Activated CD4-positive, alpha-beta T cell treated with anti-CD3 and anti-CD28 coated beads for 48 hours (primary cell): ENCODE measurements at regions not wholly inside any gene's neighbourhood (a gene's known extent, or its start where the extent isn't known, plus 50 kb on each side); places are given as distances from the start of the nearest gene placed in this dataset.

Experiments
- DNase-seq: peaks from one replicate; pipeline ENCODE4 v3.0.0-alpha.2; 2020

GRCh38 chr2:195395362-195395761 is 261.7 kb upstream of the SLC39A10 start:
- no peak for DNase-seq

- DNase-seq, result no peak
These were observed 264.3 kb upstream of the SLC39A10 start for GRCh38 chr2:195392446-195393336.

DNA sequence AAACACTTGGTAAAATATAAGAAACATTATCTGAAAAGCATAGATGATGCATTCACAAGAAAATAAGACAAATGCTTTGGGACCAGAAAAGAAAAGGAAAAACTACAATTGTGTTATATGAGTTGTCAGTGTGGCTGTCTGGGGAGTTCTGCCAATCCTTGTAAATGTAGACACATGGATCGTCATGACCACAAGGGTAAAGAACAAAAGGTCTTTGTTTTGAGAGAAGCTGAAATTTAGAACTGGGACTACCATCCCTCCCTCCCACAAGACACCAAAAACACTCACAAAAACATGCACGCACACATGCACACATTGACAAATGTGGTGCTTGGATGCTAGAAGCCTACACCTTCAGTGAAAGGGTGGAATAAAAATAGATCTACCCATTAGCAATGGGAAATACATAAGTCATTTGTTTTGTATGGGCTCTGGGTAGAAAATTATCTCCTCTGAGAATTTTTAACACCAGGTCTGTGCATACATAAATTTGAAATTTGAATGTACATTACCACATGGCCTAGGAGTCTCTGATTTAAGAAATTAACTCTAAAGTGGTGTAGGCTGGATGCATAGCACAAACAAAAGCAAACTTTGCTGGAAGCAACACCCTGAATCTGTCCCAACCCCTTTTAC is 266.2 kb upstream of the SLC39A10 start:
- DNase-seq, result no peak

DNA sequence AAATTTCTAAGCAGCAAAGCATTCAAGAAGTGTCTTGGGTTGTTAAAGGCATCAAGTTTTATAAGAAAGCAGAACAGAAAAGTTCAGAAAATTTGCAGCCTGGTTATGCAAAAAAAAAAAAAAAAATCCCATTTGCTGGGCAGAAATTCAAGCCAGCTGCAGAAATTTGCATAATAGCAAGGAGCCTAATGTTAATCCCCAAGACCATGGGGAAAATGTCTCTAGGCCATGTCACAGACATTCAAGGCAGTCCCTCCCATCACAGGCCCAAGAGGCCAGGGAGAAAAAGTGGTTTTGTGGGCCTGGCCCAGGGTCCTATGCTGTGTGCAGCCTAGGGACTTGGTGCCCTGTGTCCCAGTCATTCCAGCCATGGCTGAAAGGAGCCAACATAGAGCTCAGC is 269.0 kb upstream of the SLC39A10 start:
- DNase-seq, result no peak

DNA sequence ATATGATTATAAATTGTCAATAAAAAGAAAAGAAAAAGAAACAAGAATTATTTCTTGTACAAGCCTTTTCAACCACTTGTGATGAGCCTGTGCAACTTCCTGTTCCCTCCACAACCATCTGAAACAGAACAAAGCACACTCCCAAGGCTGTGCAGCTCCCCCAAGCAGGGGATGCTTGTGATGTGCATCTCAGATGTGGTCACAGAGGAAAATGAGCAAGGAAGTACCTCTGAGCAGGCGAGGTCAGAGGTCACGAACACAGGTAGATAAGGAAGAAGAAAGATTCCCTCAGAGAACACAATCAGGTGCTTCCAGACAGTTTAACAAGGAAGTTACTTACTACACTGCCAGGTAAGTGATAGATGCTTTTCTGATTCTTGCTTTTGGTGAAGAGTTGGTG is 274.8 kb upstream of the SLC39A10 start:
- no peak for DNase-seq

- DNase-seq, result no peak
These were observed 286.7 kb upstream of the SLC39A10 start for GRCh38 chr2:195370167-195370943.

GRCh38 chr2:195369218-195369587 is 287.8 kb upstream of the SLC39A10 start:
- DNase-seq, result no peak

DNA sequence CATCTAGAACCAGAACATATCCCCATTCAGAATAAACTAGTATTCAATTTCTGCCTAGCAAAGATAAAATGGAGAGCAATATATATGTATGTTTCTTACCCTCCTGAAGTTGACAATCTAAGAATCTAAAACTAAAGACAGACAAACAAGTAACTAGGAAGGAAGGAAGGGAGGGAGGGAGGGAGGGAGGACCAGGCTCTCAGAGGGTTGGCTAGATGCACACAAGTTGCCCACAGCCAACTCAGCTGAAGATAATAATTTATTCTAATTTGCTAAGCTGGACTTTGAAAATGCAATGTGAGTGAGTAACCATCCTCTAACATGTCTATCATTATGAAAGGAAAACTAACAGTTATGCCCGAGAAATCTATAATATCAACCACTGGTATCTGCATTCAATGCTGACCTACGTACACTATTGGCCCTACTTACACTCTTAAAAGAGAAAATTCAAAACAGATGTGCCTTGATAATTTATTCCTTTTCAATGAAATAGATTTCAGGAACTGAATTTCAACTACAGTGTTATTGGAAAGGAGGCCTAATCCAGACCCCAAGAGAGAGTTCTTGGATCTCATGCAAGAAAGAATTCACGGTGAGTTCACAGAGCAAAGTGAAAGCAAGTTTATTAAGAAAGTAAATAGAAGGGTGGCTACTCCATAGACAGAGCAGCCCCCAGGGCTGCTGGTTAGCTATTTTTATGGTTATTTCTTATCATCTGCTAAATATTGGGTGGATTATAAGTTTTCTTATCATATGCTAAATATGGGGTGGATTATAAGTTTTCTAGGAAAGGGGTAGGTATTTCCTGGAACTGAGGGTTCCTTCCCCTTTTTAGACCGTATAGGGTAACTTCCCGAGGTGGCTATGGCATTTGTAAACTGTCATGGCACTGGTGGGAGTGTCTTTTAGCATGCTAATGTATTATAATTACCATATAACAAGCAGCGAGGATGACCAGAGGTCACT is 288.5 kb upstream of the SLC39A10 start:
- no peak for DNase-seq

DNA sequence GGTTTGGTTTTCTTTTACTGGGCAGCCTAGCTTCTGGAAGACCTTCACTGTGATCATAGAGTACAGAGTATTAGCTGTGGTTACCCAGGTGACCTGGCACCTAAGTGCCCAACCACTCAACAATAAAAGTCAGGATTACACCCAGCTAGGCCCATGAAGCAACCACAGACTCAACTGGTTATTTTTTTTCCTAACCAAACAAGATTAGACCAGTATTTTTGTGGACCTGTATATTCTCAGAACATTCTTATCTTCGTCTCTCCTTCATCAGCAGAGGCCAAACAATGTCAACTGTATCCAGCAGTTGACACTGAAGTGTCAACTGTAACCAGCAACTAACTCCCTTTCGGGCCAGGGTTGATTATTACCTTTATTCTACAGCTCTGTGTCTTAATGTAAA is 289.2 kb upstream of the SLC39A10 start:
- no peak for DNase-seq

GRCh38 chr2:195364015-195364965 is 292.7 kb upstream of the SLC39A10 start:
- DNase-seq, result no peak

DNA sequence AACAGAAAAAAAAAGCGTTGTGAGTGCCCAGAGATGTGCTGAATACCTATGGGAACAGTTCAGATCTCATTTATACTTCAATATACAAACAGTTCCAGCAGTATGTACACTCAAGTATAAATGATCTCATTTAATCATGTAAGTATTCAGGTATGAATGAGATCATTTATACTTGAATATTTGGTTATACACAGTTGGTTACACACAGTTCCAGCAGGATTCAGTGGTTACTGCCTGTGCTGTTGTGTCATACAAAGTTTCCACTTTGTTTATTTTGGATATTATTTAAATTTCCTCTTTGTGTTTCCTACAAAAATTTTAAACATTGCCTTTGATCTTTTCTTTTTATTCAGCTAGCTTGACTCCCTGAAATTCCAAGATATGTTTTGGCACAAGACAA is 293.5 kb upstream of the SLC39A10 start:
- no peak for DNase-seq

- no peak for DNase-seq
These were observed 296.8 kb upstream of the SLC39A10 start for GRCh38 chr2:195360242-195360641.

- no peak for DNase-seq
These were observed 297.8 kb upstream of the SLC39A10 start for GRCh38 chr2:195359043-195359735.

DNA sequence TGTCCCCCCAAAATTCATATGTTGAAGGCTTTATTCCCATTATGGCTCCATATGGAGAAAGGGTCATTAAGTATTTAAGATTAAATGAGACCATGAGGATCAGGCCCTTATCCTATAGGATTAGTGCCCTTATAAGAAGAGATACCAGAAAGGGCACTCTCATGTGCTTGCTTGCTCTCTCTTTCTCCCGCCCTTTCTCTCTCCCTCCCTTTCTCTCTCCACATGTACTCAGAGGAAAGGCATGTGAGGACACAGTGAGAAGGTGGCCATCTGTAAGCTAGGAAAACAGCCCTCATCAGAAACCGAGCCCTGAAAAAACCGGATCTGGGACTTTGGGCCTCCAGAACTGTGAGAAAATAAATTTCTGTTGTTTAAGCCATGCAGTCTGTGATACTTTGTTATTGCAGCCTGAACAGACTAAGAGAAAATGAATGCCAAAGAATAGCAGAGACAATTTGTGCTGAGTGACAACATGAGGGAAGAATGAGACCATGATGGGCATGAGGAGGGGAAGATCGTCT is 300.0 kb upstream of the SLC39A10 start:
- DNase-seq, result no peak

GRCh38 chr2:195356026-195356425 is 301.0 kb upstream of the SLC39A10 start:
- DNase-seq, result no peak

GRCh38 chr2:195352581-195352980 is 304.4 kb upstream of the SLC39A10 start:
- no peak for DNase-seq

GRCh38 chr2:195343942-195344530 is 313.0 kb upstream of the SLC39A10 start:
- no peak for DNase-seq

- no peak for DNase-seq
These were observed 313.5 kb upstream of the SLC39A10 start for GRCh38 chr2:195343540-195343939.

- no peak for DNase-seq
These were observed 315.0 kb upstream of the SLC39A10 start for GRCh38 chr2:195342061-195342460.

- DNase-seq, result no peak
These were observed 318.2 kb upstream of the SLC39A10 start for GRCh38 chr2:195338856-195339255.
